VCaP (cell line): ENCODE measurements at regions not wholly inside any gene's neighbourhood (a gene's known extent, or its start where the extent isn't known, plus 50 kb on each side); places are given as distances from the start of the nearest gene placed in this dataset.

Experiments used
- H3K27ac ChIP-seq: fragments of 450-650 bp; 2 replicates; pipeline ENCODE4 v1.5.1; 2017
- TF ChIP-seq, protein P1 (sequence below): fragments of 450-650 bp; conservative IDR thresholded peaks from 2 replicates; pipeline ENCODE4 v1.5.1; 2017; ENCODE audit warnings: mild to moderate bottlenecking, moderate library complexity

GRCh38 chr4:106835919-106836318 lies 200.2 kb downstream of the DKK2 start:
- TF ChIP-seq, protein P1, sequence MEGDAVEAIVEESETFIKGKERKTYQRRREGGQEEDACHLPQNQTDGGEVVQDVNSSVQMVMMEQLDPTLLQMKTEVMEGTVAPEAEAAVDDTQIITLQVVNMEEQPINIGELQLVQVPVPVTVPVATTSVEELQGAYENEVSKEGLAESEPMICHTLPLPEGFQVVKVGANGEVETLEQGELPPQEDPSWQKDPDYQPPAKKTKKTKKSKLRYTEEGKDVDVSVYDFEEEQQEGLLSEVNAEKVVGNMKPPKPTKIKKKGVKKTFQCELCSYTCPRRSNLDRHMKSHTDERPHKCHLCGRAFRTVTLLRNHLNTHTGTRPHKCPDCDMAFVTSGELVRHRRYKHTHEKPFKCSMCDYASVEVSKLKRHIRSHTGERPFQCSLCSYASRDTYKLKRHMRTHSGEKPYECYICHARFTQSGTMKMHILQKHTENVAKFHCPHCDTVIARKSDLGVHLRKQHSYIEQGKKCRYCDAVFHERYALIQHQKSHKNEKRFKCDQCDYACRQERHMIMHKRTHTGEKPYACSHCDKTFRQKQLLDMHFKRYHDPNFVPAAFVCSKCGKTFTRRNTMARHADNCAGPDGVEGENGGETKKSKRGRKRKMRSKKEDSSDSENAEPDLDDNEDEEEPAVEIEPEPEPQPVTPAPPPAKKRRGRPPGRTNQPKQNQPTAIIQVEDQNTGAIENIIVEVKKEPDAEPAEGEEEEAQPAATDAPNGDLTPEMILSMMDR = no peak
- no peak overlapping the region for H3K27ac ChIP-seq

DNA sequence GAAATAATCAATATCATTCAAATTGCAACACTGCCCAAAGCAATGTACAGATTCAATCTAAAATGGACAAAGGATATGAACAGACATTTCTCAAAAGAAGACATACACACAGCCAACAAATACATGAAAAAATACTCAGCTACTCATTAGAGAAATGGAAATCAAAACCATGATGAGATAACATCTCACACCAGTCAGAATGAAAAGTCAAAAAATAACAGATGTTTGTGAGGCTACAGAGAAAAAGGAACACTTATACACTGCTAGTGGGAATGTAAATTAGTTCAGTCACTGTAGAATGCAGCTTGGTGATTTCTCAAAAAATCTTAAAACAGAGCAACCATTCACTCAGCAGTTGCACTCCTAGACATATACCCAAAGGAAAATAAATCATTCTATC lies 205.2 kb downstream of the DKK2 start:
- H3K27ac ChIP-seq = no peak overlapping the region
- TF ChIP-seq, protein P1 = no peak

DNA sequence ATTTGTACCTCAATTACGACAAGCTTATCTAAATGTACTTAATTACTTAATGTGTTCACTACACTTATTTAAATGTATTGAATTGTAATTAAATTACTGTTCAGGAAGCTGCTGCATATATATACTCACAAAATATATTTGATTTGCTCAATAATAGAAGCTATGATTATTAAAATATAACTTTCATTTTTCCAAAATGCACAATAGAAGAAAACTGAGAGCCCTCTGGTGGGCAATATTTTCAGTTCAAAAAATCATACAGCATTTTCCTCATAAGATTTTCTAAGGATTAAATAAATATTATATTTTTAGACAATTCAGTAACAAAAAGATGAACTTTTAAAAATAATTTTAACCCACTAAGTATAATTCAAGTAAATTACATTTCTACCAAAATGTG lies 217.3 kb downstream of the DKK2 start:
- TF ChIP-seq, protein P1 = peak; percentile 48
- no peak overlapping the region for H3K27ac ChIP-seq

DNA sequence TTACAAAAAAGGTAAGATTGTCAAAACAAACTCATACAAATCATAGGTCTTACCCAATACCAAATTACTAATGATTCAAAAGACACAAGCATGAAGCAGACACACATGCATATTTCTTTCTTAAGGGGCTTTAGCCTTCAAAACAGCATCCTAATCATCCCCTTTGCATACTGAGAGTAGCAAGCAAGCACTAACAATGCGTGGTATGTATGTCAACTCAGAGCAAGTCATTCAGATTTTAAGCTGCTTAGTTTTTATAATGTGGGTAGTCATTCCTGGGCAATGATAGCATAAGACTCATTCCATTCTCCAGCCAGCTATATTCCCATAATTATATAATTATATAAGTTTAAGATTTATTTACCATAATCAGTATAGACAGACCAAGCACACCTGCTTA lies 219.6 kb downstream of the DKK2 start:
- TF ChIP-seq, protein P1 = no peak
- no peak overlapping the region for H3K27ac ChIP-seq

DNA sequence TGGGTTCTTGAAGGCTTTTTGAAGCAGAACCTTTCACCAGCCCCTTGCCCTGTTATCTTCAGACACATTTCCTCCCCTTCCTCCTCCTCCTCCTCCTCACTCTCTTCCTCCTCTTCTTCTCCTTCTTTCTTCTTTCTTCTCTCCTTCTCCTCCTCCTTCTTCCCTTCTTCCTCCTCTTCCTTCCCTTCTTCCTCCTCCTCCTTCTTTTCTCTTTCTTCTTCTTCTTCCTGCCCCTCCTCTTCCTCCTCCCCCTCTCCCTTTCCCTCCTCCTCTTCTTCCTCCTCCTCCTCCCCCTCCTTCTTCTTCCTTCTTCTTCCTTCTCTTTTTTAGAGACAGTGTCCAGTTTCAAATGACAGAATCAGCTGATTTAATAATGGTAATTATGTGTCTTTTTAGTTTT lies 226.0 kb downstream of the DKK2 start:
- TF ChIP-seq, protein P1 = no peak
- no peak overlapping the region for H3K27ac ChIP-seq

- TF ChIP-seq, protein P1 = peak; percentile 76
- H3K27ac ChIP-seq = no peak overlapping the region
Measured at GRCh38 chr4:106809076-106809475, 227.0 kb downstream of the DKK2 start.

- no peak overlapping the region for H3K27ac ChIP-seq
- TF ChIP-seq, protein P1 = no peak
Measured at GRCh38 chr4:106806158-106806797, 229.8 kb downstream of the DKK2 start.
